NCI-H510A (cell line): ENCODE measurements at regions not wholly inside any gene's neighbourhood (a gene's known extent, or its start where the extent isn't known, plus 50 kb on each side); places are given as distances from the start of the nearest gene placed in this dataset.

Experiments used
- DNase-seq: peaks from one replicate; lab custom pipeline; 2025; lab: John Stamatoyannopoulos, UW

GRCh38 chr2:19719540-19719939, 182.2 kb downstream of the TTC32 start:
- no peak for DNase-seq

DNA sequence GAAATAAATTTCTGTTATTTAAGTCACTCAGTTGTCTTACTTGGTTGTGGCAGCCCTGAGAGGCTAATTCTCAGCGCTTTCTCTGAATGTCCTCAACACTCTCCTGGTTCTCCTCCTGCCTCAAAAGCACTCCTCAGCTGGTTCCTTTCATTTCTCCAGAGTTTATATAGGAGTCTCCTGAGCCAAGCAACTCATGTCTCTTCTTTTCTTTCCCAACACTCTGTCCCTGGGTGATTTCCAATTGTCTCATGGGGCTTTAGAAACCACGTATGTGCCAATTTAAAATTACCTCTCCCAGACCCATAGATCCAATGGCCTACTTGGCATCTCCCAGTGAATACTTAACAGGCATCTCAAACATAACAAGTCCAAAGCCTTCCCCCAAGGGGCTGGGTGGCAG, 184.3 kb downstream of the TTC32 start:
- DNase-seq: no peak

- DNase-seq: no peak
Measured at GRCh38 chr2:19714926-19715325, 186.9 kb downstream of the TTC32 start.

- DNase-seq: no peak
Measured at GRCh38 chr2:19712850-19713249, 188.9 kb downstream of the TTC32 start.

DNA sequence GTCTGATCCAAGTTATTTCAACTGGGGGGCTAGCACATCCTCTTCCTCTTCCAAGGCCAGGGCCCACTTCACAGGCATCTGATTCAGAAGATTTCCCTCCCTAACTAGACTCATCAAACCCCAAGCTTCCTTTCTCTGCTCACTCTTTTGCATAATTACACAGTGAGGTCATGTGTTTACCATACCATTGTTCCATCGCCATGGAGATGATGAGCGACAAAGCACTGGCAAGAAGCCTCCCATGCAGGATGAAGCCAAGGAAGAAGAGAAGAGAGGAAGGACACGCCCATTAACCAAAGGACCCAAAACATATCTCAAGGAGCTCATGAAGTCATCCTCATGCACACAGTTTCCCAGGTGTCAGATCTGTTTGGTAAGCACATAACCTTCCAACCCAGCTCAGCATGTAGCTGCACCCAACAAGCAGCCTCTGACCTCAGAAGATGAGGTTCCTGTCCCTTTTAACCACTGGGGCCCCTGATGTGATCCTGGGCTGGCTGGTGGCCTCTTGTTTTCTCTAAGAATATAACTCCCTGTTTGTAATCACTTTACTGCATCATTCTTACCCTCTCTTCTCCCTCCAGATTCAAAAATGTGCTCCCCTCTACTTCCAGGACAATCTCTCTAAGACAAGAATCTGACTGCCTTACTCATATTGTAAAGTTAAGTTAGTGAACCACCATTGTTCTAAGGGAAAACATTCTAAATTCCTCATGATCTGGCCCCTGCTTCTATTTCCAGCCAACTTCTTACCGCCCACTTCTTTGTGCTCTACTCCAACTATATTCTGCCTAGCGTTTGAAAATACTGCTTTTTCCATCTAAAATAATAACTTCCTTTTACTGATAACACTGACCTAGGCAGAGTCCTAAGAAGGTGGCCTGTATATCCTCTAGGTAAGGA, 190.1 kb downstream of the TTC32 start:
- DNase-seq: peak; percentile 36

DNA sequence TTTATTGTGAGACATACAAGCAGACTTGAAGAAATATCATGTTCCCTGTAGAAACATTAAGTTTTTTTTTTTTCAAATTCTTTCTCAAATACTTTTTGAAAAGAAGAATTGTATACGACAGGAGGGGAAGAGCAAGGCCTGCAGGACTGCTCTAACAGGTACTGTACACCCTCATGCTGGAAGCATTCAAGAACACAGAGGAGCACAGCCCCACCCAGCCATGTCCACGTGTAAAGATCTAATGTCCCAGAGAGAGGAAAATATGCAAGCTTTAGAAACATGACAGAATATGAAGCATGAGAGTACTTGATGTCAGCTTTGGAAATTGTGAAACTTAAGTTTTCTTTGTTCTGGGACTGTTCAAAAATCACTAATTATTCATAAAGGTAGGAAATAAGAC, 191.6 kb downstream of the TTC32 start:
- DNase-seq: no peak

DNA sequence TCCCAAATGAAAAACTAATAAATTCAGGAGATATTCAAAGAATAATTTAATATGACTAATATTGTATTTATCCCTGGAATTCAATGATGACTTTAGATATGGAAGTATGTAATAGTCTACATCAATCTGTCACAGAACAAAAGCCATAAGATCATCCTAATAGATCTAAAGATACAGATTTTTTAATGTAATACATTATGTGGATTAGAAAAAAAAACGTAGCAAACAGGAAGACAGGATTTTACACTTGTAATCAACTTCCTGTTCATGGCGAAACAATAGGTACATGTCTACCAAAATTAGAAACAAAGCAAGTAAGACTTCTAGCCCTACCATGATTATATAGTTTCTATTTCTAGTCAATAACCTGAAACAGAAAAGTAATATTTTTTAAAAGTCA, 192.2 kb downstream of the TTC32 start:
- no peak for DNase-seq

- no peak for DNase-seq
Measured at GRCh38 chr2:19708776-19709175, 193.0 kb downstream of the TTC32 start.

DNA sequence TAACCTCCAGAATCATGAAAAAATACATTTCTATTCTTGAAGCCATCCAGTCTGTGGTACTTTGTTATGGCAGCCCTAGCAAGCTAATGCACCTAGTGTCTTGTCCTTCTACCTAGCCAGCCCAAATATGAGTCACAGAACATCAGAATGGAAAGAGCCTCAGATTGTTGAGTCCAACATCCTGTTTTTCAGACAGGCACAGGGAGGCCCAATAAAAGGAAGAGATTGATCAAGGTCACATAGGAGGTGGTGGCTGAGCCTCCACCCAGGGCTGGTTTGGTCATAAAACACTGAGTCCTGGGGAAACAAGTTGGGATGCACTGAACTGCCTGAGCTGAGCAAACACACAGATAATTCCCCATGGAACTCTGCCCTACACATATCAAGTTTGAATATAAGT, 195.5 kb downstream of the TTC32 start:
- DNase-seq: no peak

DNA sequence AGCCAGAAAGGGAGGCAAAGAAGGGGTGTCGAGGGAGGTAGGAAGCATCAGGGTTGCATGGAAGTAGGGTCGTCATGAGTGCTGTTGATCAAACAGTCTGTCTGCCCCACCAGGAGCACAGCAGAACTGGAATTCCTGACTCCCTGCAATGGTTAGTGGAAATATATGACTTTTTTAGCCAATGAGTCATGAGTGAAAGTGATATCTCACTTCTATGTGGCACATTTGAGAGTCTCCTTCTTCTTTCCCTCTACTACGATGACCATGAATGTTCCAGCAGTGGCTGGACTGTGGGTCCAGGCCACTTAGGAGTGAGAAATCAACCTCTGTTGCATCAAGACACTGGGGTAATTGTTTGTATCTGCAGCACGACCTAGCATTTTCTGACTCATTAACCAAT, 199.5 kb downstream of the TTC32 start:
- DNase-seq: no peak

DNA sequence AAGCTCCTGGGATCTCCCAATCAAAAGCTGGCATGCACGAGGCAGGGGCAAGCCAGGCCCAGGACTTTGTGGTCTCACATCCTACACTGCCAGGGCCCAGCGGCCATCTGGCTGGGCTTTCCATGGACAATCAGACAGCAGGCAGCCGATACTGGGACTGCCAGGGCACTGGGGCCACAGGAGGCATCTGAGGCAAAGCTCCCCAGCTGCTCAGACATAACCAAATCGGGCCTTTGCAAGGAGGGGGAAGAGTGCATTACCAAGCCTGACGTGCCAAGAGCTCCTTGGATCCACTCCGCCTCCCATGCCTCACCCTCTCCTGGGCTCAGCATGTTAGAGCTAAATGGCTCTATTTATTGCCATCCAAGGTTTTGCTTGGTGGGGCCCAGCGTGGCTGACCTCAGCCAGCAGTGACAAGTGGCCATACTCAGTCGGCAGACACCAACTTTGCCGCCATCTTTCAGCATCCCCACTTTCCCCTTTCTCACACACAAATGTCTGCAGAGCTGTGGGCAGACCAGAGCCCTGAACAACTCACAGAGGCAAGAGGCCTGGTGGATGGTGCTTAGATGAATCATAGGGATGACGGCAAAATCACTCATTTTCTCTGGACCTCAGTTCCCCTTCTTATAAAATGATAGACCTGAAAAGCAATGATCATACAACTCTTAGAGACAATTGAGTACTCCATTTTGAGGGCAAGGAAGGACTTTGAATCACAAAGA, 200.8 kb downstream of the TTC32 start:
- DNase-seq: no peak

DNA sequence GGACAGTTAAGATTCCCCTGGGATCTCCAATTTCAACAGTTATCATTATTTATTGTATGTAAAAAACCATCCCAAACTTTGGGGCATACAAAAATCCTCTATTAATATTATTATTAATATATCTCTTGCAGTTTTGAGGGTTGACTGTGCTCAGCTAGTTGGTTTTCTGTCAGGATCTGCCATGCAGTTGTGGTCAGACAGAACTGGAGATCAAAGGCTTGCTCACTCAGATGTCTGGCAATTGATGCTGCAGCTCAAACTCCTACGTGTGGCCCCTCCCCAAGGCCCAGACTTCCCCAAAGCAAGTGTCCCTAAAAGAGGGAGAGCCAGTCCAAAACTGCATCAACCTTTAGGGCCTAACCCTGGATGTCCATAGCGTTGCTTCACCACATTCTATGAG, 204.7 kb downstream of the TTC32 start:
- no peak for DNase-seq

DNA sequence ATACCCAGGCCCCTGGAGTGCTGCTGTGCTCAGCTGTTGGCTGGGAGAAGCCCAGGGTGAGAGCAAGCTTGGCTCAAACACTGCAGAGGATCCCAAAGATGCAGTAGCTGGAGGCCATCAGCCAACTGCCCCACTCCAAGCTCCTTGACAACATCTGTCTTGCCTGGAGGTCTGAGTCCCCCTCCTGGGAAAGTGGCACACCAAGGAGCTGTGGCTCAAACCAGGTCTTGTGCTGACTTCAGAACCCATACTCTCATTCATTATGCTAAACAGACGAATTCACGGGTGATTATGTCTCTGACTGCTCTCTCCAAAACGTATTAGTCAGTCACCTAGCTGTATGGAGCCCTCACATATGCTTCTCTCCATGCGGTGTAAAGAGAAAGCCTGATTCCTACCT, 206.1 kb downstream of the TTC32 start:
- DNase-seq: no peak

- no peak for DNase-seq
Measured at GRCh38 chr2:19691892-19692291, 209.9 kb downstream of the TTC32 start.

- DNase-seq: no peak
Measured at GRCh38 chr2:19690429-19690828, 211.4 kb downstream of the TTC32 start.

DNA sequence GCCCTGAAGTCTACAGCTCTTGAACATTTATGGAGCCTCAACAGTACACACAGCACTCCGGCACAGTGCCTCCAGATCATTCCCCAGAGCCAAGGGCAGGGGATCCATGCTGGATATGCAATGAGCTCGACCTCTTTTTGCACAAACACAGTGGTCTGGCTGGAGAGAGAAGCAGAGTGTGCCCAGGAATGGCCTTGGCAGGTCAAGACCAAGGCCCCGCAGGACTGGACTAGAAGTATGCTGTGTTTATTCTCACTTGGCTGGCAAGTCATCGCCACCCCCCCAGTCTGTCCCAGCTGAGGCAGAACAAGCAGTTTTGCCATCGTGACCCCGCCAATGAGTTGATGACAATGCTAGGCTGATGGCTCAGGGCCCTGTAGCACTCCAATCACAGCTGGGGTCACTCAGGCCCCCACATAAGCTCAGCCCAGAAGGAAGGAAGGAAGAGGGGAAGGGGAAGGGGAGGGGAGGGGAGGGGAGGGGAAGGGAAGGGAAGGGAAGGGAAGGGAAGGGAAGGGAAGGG, 212.1 kb downstream of the TTC32 start:
- no peak for DNase-seq

GRCh38 chr2:19688059-19688458, 213.7 kb downstream of the TTC32 start:
- DNase-seq: no peak

DNA sequence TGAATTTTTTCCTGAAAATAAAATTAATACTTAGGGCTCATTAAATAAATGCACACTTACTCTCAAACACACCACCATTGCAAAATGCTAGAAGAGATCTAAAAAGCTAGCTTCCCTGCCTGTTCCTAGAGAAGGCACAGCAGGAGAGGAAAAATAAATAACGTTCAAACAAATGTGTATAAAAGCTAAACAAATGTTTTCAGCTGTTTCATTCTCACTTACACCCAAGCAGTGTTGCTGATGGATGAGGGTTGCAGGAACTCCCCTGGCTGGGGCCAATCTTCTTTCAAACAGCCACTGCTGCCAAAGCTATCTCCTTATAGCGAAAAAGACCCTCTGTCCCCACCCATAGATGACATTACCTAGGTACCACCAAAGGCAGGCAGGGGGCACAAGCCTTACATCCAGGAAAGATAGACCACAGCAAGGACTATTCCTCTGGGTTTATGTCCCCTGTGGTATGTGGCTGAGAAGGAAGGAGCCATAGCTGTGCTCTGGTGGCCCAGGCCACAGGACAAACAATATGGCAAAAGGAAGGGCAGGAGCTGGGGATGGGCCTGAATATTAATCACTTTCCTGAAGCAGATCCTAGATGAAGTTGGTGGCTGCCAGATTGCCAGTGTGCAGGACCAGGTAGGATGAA, 214.6 kb downstream of the TTC32 start:
- DNase-seq: no peak

DNA sequence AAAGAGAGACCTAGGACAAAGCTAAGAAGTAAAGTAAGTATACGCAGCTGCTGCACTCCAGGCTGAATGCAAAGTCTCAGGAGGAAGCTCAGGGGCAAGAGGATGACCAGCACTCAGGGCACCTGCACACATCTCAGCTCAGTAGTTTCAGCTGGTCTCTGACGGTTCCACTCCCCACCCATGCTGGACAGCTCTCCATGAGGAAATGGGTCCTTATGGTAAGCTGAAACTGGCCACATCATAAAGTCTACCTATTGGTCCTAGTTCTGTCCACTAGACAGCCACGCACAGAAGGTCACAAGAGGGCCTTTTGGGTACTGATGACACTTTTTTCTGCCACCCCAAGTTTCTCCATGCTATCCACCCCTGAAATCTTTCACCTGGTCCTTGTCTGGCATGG, 215.3 kb downstream of the TTC32 start:
- DNase-seq: no peak

GRCh38 chr2:19685731-19686130, 216.1 kb downstream of the TTC32 start:
- DNase-seq: no peak

DNA sequence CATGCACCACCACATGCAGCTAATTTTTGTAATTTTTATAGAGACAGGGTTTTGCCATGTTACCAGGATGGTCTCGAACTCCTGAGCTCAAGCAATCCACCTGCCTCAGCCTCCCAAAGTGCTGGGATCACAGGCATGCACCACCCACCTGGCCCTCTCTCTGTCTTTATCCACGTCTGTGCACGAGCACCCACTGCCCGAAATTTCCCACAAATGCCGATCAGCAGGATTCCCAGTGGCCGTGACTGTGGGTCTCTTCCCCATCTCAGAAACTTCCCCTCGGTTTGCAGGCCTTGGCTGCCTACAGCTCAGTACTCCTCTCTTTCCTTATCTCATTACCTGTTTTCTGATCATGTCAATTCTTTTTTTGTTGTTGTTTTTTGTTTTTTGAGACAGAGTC, 217.3 kb downstream of the TTC32 start:
- DNase-seq: no peak

- no peak for DNase-seq
Measured at GRCh38 chr2:19683556-19683955, 218.2 kb downstream of the TTC32 start.

GRCh38 chr2:19682493-19682892, 219.3 kb downstream of the TTC32 start:
- no peak for DNase-seq
